ENCODE measurements at regions not wholly inside any gene's neighbourhood (a gene's known extent, or its start where the extent isn't known, plus 50 kb on each side); places are given as distances from the start of the nearest gene placed in this dataset.

- Mint-ChIP-seq H3K4me1 (ENCODE audit: low read depth) (no peaks in the 10 kb centered on the region), H3K9me3 (no peaks in the 10 kb centered on the region), H3K4me3 (no peak overlapping the region), H3K27ac (no peak overlapping the region), H3K36me3 (ENCODE audit: low read depth) (no peaks in the 10 kb centered on the region), H3K27me3 (ENCODE audit: insufficient read depth) (no peaks in the 10 kb centered on the region)
- DNase-seq (ENCODE audit: low spot score) = no peak
- intact Hi-C loops (cut with micrococcal nuclease) = loop anchor here (10.0 kb wide), 1 partner anchor 615 kb away; no protein-coding TSS in a partner anchor
Measured at GRCh38 chr9:8179381-8180053, 379.9 kb upstream of the DMAC1 start.

GRCh38 chr9:8172000-8172399 is 372.4 kb upstream of the DMAC1 start:
- Mint-ChIP-seq H3K27me3 (ENCODE audit: insufficient read depth) (peaks cover 5% of the 10 kb centered on the region), H3K4me1 (ENCODE audit: low read depth) (no peaks in the 10 kb centered on the region), H3K27ac (no peak overlapping the region), H3K4me3 (no peak overlapping the region), H3K36me3 (ENCODE audit: low read depth) (no peaks in the 10 kb centered on the region), H3K9me3 (no peaks in the 10 kb centered on the region)
- DNase-seq (ENCODE audit: low spot score) = no peak
- intact Hi-C loops (cut with micrococcal nuclease) = no loop called here

GRCh38 chr9:8168916-8169438 is 369.4 kb upstream of the DMAC1 start:
- H3K36me3 Mint-ChIP-seq (ENCODE audit: low read depth) = no peaks in the 10 kb centered on the region
- peaks cover 6% of the 10 kb centered on the region for H3K27me3 Mint-ChIP-seq (ENCODE audit: insufficient read depth)
- H3K4me3 Mint-ChIP-seq = no peak overlapping the region
- H3K9me3 Mint-ChIP-seq = no peaks in the 10 kb centered on the region
- intact Hi-C loops (cut with micrococcal nuclease) = no loop called here
- DNase-seq (ENCODE audit: low spot score) = no peak
- H3K27ac Mint-ChIP-seq = no peak overlapping the region
- no peaks in the 10 kb centered on the region for H3K4me1 Mint-ChIP-seq (ENCODE audit: low read depth)

DNA sequence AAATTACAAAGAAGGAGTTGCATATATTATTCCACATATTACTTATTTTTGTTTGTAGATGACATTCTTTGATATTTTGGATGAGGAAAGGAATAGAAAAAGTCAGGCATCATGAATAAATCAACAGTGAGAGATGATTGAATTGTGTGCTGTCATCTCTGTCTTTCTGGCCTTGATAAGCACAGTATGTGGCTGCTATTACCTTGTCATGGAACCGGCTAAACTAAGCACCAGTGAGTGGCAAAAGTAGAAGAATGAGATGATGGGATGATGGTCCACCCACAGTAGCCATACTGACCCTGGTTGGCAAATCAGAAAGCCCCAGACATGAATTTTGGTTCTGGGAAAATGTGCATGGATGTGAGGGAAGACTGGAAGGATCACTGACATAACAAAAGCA is 361.2 kb upstream of the DMAC1 start:
- Mint-ChIP-seq H3K27ac (no peak overlapping the region), H3K36me3 (ENCODE audit: low read depth) (no peaks in the 10 kb centered on the region), H3K9me3 (no peaks in the 10 kb centered on the region), H3K27me3 (ENCODE audit: insufficient read depth) (no peaks in the 10 kb centered on the region), H3K4me1 (ENCODE audit: low read depth) (no peaks in the 10 kb centered on the region), H3K4me3 (no peak overlapping the region)
- intact Hi-C loops (cut with micrococcal nuclease) = no loop called here
- DNase-seq (ENCODE audit: low spot score) = no peak

DNA sequence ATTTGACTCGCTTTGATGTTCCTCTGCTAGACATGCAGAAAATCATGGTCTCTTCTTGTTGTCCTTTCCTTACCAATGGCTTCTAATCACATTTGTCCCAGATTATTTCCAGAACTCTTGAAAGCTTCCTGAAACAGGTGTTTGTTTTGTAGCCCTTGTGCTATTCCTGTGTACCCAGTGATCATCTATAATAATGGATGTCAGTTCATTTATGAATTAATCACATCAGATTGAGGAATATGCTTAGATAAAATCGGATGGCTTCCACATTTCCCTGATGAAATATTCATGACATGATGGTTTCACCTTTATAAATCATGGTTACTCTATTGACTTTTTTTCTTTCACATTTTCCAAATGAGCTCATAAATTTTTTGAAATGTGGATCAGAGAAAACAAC is 359.0 kb upstream of the DMAC1 start:
- Mint-ChIP-seq H3K4me1 (ENCODE audit: low read depth) (no peaks in the 10 kb centered on the region), H3K27me3 (ENCODE audit: insufficient read depth) (no peaks in the 10 kb centered on the region), H3K36me3 (ENCODE audit: low read depth) (no peaks in the 10 kb centered on the region), H3K27ac (no peak overlapping the region), H3K4me3 (no peak overlapping the region), H3K9me3 (no peaks in the 10 kb centered on the region)
- DNase-seq (ENCODE audit: low spot score) = no peak
- intact Hi-C loops (cut with micrococcal nuclease) = no loop called here

GRCh38 chr9:8157683-8158324 is 358.2 kb upstream of the DMAC1 start:
- no peaks in the 10 kb centered on the region for H3K27me3 Mint-ChIP-seq (ENCODE audit: insufficient read depth)
- intact Hi-C loops (cut with micrococcal nuclease) = no loop called here

DNA sequence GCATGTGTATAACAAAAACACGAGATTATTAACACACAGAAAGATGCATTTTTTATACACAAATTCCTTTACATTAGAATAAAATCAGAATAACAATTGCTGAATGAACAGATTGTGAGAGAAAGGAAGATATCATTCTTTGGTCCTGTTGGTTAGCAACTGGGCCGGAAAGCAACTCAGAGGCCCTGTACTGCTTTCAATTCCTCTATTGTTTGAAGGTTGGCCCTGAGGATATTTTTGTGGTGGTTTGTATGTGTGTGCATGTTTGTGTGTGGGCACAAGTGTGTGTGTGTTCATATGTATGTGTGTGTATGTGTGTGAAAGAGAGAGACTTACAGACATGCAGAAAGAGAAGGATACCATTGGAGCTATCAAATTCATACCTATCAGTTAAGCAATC is 356.8 kb upstream of the DMAC1 start:
- H3K4me1 Mint-ChIP-seq (ENCODE audit: low read depth) = no peaks in the 10 kb centered on the region
- no peak overlapping the region for H3K27ac Mint-ChIP-seq
- H3K9me3 Mint-ChIP-seq = peaks cover 7% of the 10 kb centered on the region
- intact Hi-C loops (cut with micrococcal nuclease) = no loop called here
- no peaks in the 10 kb centered on the region for H3K27me3 Mint-ChIP-seq (ENCODE audit: insufficient read depth)
- H3K4me3 Mint-ChIP-seq = no peak overlapping the region
- no peaks in the 10 kb centered on the region for H3K36me3 Mint-ChIP-seq (ENCODE audit: low read depth)
- no peak for DNase-seq (ENCODE audit: low spot score)

More at GRCh38 chr9:8157683-8158324, 358.2 kb upstream of the DMAC1 start:
- H3K9me3 Mint-ChIP-seq = peaks cover under 1% of the 10 kb centered on the region
- DNase-seq (ENCODE audit: low spot score) = no peak
- no peak overlapping the region for H3K4me3 Mint-ChIP-seq
- H3K36me3 Mint-ChIP-seq (ENCODE audit: low read depth) = no peaks in the 10 kb centered on the region
- H3K4me1 Mint-ChIP-seq (ENCODE audit: low read depth) = no peaks in the 10 kb centered on the region
- H3K27ac Mint-ChIP-seq = no peak overlapping the region

GRCh38 chr9:8155706-8156105 is 356.1 kb upstream of the DMAC1 start:
- intact Hi-C loops (cut with micrococcal nuclease) = no loop called here
- peaks cover 13% of the 10 kb centered on the region for H3K9me3 Mint-ChIP-seq
- no peak for DNase-seq (ENCODE audit: low spot score)
- no peak overlapping the region for H3K4me3 Mint-ChIP-seq
- H3K27me3 Mint-ChIP-seq (ENCODE audit: insufficient read depth) = no peaks in the 10 kb centered on the region
- H3K4me1 Mint-ChIP-seq (ENCODE audit: low read depth) = no peaks in the 10 kb centered on the region
- H3K36me3 Mint-ChIP-seq (ENCODE audit: low read depth) = no peaks in the 10 kb centered on the region
- H3K27ac Mint-ChIP-seq = no peak overlapping the region

- Mint-ChIP-seq H3K27ac (no peak overlapping the region), H3K9me3 (peaks cover 2% of the 10 kb centered on the region), H3K36me3 (ENCODE audit: low read depth) (no peaks in the 10 kb centered on the region), H3K4me3 (no peak overlapping the region), H3K4me1 (ENCODE audit: low read depth) (no peaks in the 10 kb centered on the region), H3K27me3 (ENCODE audit: insufficient read depth) (peaks cover under 1% of the 10 kb centered on the region)
- intact Hi-C loops (cut with micrococcal nuclease) = no loop called here
- no peak for DNase-seq (ENCODE audit: low spot score)
Measured at GRCh38 chr9:8143677-8144076, 344.1 kb upstream of the DMAC1 start.

GRCh38 chr9:8140557-8140956 is 341.0 kb upstream of the DMAC1 start:
- no peaks in the 10 kb centered on the region for H3K27me3 Mint-ChIP-seq (ENCODE audit: insufficient read depth)
- no peak overlapping the region for H3K27ac Mint-ChIP-seq
- no peaks in the 10 kb centered on the region for H3K36me3 Mint-ChIP-seq (ENCODE audit: low read depth)
- H3K9me3 Mint-ChIP-seq = no peaks in the 10 kb centered on the region
- no peak for DNase-seq (ENCODE audit: low spot score)
- no peaks in the 10 kb centered on the region for H3K4me1 Mint-ChIP-seq (ENCODE audit: low read depth)
- intact Hi-C loops (cut with micrococcal nuclease) = no loop called here
- H3K4me3 Mint-ChIP-seq = no peak overlapping the region

GRCh38 chr9:8139756-8140155 is 340.2 kb upstream of the DMAC1 start:
- Mint-ChIP-seq H3K27ac (no peak overlapping the region), H3K36me3 (ENCODE audit: low read depth) (no peaks in the 10 kb centered on the region), H3K4me1 (ENCODE audit: low read depth) (no peaks in the 10 kb centered on the region), H3K9me3 (no peaks in the 10 kb centered on the region), H3K27me3 (ENCODE audit: insufficient read depth) (no peaks in the 10 kb centered on the region), H3K4me3 (no peak overlapping the region)
- intact Hi-C loops (cut with micrococcal nuclease) = no loop called here
- no peak for DNase-seq (ENCODE audit: low spot score)

DNA sequence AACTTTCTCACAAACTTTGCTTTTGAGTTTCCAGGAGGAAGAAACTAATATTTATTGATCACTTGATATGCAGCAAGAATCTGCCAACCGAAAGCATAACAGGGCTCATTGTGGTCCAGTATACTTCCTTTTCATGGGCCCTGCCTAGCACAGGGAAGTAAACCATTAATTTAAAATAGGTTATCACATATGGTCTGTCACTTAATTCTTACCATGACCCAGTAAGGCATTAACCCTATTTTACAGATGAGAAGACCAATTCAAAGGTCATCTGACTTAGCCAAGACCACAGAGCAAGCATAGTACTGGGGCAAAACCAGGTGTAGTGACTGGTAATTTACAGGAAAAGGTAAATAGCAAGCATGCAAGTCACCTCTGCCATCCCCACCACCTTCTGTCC is 336.9 kb upstream of the DMAC1 start:
- Mint-ChIP-seq H3K27me3 (ENCODE audit: insufficient read depth) (no peaks in the 10 kb centered on the region), H3K4me3 (no peak overlapping the region), H3K9me3 (no peaks in the 10 kb centered on the region), H3K4me1 (ENCODE audit: low read depth) (no peaks in the 10 kb centered on the region), H3K36me3 (ENCODE audit: low read depth) (no peaks in the 10 kb centered on the region), H3K27ac (no peak overlapping the region)
- DNase-seq (ENCODE audit: low spot score) = no peak
- intact Hi-C loops (cut with micrococcal nuclease) = no loop called here

DNA sequence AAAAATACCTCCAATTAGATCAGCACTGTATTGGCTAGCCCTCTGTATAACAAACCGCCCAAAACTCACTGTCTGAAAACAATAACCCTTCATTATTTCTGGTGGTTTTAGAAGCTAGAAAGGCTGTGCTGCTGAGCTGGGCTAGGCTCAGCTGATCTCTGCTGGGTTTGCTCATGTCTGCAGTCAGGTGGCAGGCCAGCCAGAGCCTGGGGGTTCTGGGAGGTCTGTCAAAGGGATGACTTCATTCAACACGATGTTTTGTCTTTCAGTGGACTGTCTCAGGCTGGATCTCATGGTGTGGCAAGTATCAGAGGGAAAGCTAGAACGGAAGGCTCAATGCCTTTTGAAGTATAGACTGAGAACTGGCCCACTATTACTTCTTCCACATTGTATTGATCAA is 335.1 kb upstream of the DMAC1 start:
- no peaks in the 10 kb centered on the region for H3K36me3 Mint-ChIP-seq (ENCODE audit: low read depth)

More for the DNA sequence above, 335.1 kb upstream of the DMAC1 start:
- Mint-ChIP-seq H3K4me3 (no peak overlapping the region), H3K27me3 (ENCODE audit: insufficient read depth) (no peaks in the 10 kb centered on the region), H3K27ac (no peak overlapping the region), H3K4me1 (ENCODE audit: low read depth) (no peaks in the 10 kb centered on the region), H3K9me3 (no peaks in the 10 kb centered on the region)
- no peak for DNase-seq (ENCODE audit: low spot score)
- intact Hi-C loops (cut with micrococcal nuclease) = no loop called here
